ENCODE measurements at regions not wholly inside any gene's neighbourhood (a gene's known extent, or its start where the extent isn't known, plus 50 kb on each side); places are given as distances from the start of the nearest gene placed in this dataset.

DNA sequence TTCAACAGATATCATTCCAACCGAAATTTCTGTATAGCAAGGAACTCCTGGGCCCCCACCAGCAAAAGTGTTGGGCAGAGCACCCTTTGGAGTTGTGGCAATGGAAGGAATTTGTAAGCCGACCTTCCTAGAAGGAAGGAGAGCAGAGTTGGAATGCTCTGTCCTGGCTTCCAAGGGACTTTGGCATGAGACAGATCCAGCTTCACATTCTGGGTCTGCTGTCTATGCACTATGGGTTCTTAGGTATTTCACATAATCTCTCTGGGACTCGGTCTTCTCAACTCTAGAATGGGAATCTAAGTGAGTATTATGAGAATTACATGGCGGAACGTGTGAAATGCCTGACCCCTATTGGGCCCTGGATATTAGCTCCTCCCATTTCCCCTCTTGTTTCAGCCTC lies 63.2 kb upstream of the MARCHF10 start:
- 92 to 93% methylated on average over 5 of the region's 5 CpGs for WGBS, 2 experiments (ENCODE audit: insufficient coverage in 1 of 2, insufficient read length in 1 of 2)
- Mint-ChIP-seq H3K4me1 (peaks cover 8% of the 10 kb centered on the region), H3K36me3 (ENCODE audit: low read depth) (no peaks in the 10 kb centered on the region), H3K27me3 (ENCODE audit: insufficient read depth) (peaks cover 4% of the 10 kb centered on the region), H3K27ac (no peak overlapping the region), H3K9me3 (no peaks in the 10 kb centered on the region), H3K4me3 (no peak overlapping the region)
- Histone ChIP-seq H3K9me3 (ENCODE audit: control insufficient read depth, low read length) (no peaks in the 10 kb centered on the region), H3K9ac (ENCODE audit: extremely low read depth, low read length, poor library complexity, severe bottlenecking) (no peak overlapping the region), H3K27me3 (ENCODE audit: control insufficient read depth, insufficient read depth, low read length, poor library complexity, severe bottlenecking) (no peaks in the 10 kb centered on the region), H3K27ac (ENCODE audit: low read depth, low read length) (no peak overlapping the region), H3K36me3 (ENCODE audit: control insufficient read depth, insufficient read depth, low read length) (no peaks in the 10 kb centered on the region), H3K4me3 (ENCODE audit: low read length) (no peak overlapping the region), H3K4me1 (ENCODE audit: control insufficient read depth, insufficient read depth, low read length) (peaks cover 3% of the 10 kb centered on the region)
- DNase-seq, result peak; percentile 32
- TF ChIP-seq, protein P1, sequence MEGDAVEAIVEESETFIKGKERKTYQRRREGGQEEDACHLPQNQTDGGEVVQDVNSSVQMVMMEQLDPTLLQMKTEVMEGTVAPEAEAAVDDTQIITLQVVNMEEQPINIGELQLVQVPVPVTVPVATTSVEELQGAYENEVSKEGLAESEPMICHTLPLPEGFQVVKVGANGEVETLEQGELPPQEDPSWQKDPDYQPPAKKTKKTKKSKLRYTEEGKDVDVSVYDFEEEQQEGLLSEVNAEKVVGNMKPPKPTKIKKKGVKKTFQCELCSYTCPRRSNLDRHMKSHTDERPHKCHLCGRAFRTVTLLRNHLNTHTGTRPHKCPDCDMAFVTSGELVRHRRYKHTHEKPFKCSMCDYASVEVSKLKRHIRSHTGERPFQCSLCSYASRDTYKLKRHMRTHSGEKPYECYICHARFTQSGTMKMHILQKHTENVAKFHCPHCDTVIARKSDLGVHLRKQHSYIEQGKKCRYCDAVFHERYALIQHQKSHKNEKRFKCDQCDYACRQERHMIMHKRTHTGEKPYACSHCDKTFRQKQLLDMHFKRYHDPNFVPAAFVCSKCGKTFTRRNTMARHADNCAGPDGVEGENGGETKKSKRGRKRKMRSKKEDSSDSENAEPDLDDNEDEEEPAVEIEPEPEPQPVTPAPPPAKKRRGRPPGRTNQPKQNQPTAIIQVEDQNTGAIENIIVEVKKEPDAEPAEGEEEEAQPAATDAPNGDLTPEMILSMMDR (conservative IDR thresholded peaks at IDR 0.05), result no peak

DNA sequence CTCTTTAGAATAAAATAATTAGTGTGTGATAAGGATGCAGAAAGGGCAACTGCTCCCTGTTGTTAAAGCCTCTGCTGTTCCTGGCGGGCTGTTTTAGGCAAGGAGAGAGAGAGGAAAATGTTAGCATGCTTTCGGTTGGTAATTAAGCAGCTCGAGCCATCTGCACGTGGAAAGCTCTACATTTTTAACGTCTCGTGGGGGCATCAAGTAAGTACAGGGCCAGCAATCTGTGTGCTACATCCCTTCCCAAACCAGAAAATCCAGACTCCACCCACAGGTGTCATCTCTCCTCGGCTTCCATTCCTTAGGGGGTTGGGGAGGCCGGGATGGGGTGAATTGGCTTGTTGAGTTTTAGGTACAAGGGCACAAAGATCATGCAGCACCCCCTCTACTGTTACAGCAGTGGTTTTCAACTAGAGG lies 62.4 kb upstream of the MARCHF10 start:
- no peaks in the 10 kb centered on the region for H3K27me3 ChIP-seq (ENCODE audit: control insufficient read depth, insufficient read depth, low read length, poor library complexity, severe bottlenecking)
- H3K27ac ChIP-seq (ENCODE audit: low read depth, low read length), result peak overlapping the region; percentile 99
- peaks cover 4% of the 10 kb centered on the region for H3K27me3 Mint-ChIP-seq (ENCODE audit: insufficient read depth)
- no peaks in the 10 kb centered on the region for H3K9me3 Mint-ChIP-seq
- DNase-seq, result peak; percentile 65
- H3K4me3 Mint-ChIP-seq, result no peak overlapping the region
- no peak overlapping the region for H3K4me3 ChIP-seq (ENCODE audit: low read length)
- H3K27ac Mint-ChIP-seq, result peak overlapping the region; percentile 68
- H3K4me1 ChIP-seq (ENCODE audit: control insufficient read depth, insufficient read depth, low read length), result peaks cover 3% of the 10 kb centered on the region
- no peaks in the 10 kb centered on the region for H3K9me3 ChIP-seq (ENCODE audit: control insufficient read depth, low read length)
- no peak overlapping the region for H3K9ac ChIP-seq (ENCODE audit: extremely low read depth, low read length, poor library complexity, severe bottlenecking)
- no peaks in the 10 kb centered on the region for H3K36me3 Mint-ChIP-seq (ENCODE audit: low read depth)
- no peaks in the 10 kb centered on the region for H3K36me3 ChIP-seq (ENCODE audit: control insufficient read depth, insufficient read depth, low read length)
- H3K4me1 Mint-ChIP-seq, result peaks cover 8% of the 10 kb centered on the region
- WGBS, 2 experiments (ENCODE audit: insufficient coverage in 1 of 2, insufficient read length in 1 of 2), result 33 to 71% methylated on average over 5 to 8 of the region's 8 CpGs
- TF ChIP-seq, protein P1 (conservative IDR thresholded peaks at IDR 0.05), result no peak

DNA sequence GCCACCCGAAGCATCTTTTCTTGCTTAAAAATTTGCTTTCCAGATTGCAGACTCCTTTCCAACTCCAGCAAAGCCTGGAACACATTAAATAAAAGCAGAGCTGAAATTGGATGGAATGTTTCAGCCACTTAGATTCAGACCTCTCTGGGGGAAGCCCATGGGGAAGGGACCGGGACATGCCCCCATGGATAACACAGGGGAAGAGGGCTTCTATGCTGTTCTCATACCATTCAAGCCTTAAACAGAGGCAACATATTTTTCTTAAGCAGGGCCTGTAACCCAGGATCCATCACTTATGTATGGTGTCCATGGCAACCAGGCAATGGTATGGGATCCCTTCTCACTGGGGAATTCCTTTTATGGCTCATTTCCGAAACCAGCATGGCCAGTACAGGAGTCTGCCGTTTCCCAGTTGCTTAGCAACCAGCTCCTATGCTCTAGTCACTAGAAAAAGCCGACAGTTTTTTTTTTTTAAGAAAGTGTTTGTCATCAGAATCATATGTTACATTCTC lies 62.0 kb upstream of the MARCHF10 start:
- Mint-ChIP-seq H3K27me3 (ENCODE audit: insufficient read depth) (peaks cover 4% of the 10 kb centered on the region), H3K27ac (peak overlapping the region; percentile 68), H3K4me3 (no peak overlapping the region), H3K36me3 (ENCODE audit: low read depth) (no peaks in the 10 kb centered on the region), H3K9me3 (no peaks in the 10 kb centered on the region), H3K4me1 (peaks cover 8% of the 10 kb centered on the region)
- Histone ChIP-seq H3K27ac (ENCODE audit: low read depth, low read length) (peak overlapping the region; percentile 99), H3K36me3 (ENCODE audit: control insufficient read depth, insufficient read depth, low read length) (no peaks in the 10 kb centered on the region), H3K4me1 (ENCODE audit: control insufficient read depth, insufficient read depth, low read length) (peaks cover 3% of the 10 kb centered on the region), H3K4me3 (ENCODE audit: low read length) (no peak overlapping the region), H3K9ac (ENCODE audit: extremely low read depth, low read length, poor library complexity, severe bottlenecking) (no peak overlapping the region), H3K27me3 (ENCODE audit: control insufficient read depth, insufficient read depth, low read length, poor library complexity, severe bottlenecking) (no peaks in the 10 kb centered on the region), H3K9me3 (ENCODE audit: control insufficient read depth, low read length) (no peaks in the 10 kb centered on the region)
- peak; percentile 79 for DNase-seq
- TF ChIP-seq, protein P1 (conservative IDR thresholded peaks at IDR 0.05), result no peak
- 40 to 68% methylated on average over 1 to 4 of the region's 5 CpGs for WGBS, 2 experiments (ENCODE audit: insufficient coverage in 1 of 2, insufficient read length in 1 of 2)
